ENCODE measurements at regions not wholly inside any gene's neighbourhood (a gene's known extent, or its start where the extent isn't known, plus 50 kb on each side); places are given as distances from the start of the nearest gene placed in this dataset.

DNA sequence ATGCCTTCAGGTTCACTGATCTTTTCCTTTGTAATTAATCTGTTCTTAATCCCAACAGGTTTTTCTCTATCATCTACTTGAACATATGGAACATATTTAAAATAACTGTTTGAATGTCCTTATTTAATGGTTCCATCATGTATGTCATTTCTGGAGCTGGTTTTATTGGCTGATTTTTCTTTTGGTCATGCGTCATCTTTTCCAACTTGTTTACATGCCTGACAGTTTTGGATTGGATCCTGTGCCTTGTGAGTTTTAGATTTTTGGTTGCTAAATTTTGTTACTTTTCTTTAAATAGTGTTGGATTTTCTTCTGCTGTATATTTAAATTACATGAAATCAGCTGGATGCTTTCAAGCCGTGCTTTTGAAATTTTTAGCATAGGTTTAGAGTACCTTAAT is 237.3 kb upstream of the DAAM1 start:
- TF ChIP-seq, protein P1, sequence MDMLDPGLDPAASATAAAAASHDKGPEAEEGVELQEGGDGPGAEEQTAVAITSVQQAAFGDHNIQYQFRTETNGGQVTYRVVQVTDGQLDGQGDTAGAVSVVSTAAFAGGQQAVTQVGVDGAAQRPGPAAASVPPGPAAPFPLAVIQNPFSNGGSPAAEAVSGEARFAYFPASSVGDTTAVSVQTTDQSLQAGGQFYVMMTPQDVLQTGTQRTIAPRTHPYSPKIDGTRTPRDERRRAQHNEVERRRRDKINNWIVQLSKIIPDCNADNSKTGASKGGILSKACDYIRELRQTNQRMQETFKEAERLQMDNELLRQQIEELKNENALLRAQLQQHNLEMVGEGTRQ (IDR thresholded peaks at IDR 0.05; ENCODE audit: borderline replicate concordance, low read depth, low read length) = no peak
- TF ChIP-seq SUPT20H (IDR thresholded peaks at IDR 0.05; ENCODE audit: borderline replicate concordance, control insufficient read depth, low read depth, low read length) (no peak), EGR1 (IDR thresholded peaks at IDR 0.05; ENCODE audit: borderline replicate concordance in 1 of 2, low read depth in 2 of 2, low read length in 2 of 2) (no peak), CTCF (IDR thresholded peaks at IDR 0.05 in 2 of 3, conservative IDR thresholded peaks at IDR 0.05 in 1 of 3; ENCODE audit: control insufficient read depth in 2 of 3, extremely low read depth in 1 of 3, insufficient read depth in 1 of 3, low read depth in 3 of 3, low read length in 3 of 3) (no peak)
- TF ChIP-seq, protein P2, sequence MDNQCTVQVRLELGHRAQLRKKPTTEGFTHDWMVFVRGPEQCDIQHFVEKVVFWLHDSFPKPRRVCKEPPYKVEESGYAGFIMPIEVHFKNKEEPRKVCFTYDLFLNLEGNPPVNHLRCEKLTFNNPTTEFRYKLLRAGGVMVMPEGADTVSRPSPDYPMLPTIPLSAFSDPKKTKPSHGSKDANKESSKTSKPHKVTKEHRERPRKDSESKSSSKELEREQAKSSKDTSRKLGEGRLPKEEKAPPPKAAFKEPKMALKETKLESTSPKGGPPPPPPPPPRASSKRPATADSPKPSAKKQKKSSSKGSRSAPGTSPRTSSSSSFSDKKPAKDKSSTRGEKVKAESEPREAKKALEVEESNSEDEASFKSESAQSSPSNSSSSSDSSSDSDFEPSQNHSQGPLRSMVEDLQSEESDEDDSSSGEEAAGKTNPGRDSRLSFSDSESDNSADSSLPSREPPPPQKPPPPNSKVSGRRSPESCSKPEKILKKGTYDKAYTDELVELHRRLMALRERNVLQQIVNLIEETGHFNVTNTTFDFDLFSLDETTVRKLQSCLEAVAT (IDR thresholded peaks at IDR 0.05) = no peak

Data from GM12878 (cell line).